ENCODE measurements at regions not wholly inside any gene's neighbourhood (a gene's known extent, or its start where the extent isn't known, plus 50 kb on each side); places are given as distances from the start of the nearest gene placed in this dataset.

- TF ChIP-seq CTCF (IDR thresholded peaks at IDR 0.05), result no peak
- no peak for TF ChIP-seq POLR2AphosphoS5 (IDR thresholded peaks at IDR 0.05)
Observed at GRCh38 chr6:18958146-18958545, 571.0 kb downstream of the RNF144B start.

Data from sigmoid colon (tissue), 4 donors.